ENCODE measurements at regions not wholly inside any gene's neighbourhood (a gene's known extent, or its start where the extent isn't known, plus 50 kb on each side); places are given as distances from the start of the nearest gene placed in this dataset.

DNA sequence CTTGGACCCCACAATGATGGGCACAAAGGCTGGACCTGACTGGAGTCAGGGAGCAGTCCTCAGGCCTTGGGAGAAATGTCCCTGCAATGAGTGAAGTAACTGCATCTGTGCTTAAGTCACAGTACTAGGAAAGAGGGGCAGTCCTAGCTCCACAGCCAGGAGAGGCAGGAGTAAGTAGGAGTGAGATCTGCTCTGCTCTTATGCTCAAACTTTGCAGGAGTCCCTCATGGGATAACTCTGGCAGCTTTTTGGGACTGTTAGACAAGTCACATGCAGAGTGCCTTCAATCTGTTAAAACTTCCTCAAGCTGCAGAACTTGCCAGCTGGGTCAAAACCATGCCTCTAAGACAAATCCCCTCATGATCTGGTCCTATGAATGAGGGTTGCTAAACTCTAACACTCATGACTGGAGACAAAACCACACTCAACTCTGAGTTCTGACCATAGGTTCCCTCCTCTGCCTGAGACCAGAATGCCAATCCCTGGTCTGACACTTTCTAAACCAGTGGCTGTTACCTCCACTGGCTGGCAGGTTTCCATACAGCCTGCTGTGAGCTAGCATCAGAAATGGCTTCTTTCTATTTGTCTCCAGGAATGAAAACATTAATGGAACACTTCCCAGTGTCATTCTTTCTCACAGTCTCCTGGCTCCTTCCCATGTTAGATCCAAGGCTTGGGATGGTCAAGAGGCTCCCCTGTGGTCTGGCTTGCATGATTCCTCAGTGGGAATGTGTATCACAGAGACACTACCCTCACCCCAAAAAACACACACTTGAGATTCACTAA is 819.3 kb downstream of the PCDH7 start:
- CTCF ChIA-PET: no interaction called here
- no peak for DNase-seq
- H3K27ac ChIP-seq (ENCODE audit: insufficient read depth in 1 of 2, low read depth in 1 of 2, low read length in 2 of 2, poor library complexity in 1 of 2, severe bottlenecking in 2 of 2): no peak overlapping the region
- H3K9me3 ChIP-seq (ENCODE audit: control extremely low read depth in 1 of 5, control insufficient read depth in 4 of 5, insufficient read depth in 2 of 5, low read depth in 1 of 5, low read length in 4 of 5): peaks cover 0 to 2% (median 0%) of the 10 kb centered on the region in 5 experiments
- no peak overlapping the region for H3K4me3 ChIP-seq (ENCODE audit: control insufficient read depth in 1 of 7, extremely low read depth in 1 of 7, insufficient read depth in 4 of 7, low read depth in 2 of 7, low read length in 6 of 7)
- POLR2A ChIA-PET: no interaction called here
- no peaks in the 10 kb centered on the region for H3K36me3 ChIP-seq (ENCODE audit: control insufficient read depth in 4 of 4, insufficient read depth in 4 of 4, low read length in 3 of 4)
- H3K27me3 ChIP-seq (replicated peaks in 2 of 5; ENCODE audit: control insufficient read depth in 4 of 5, insufficient read depth in 5 of 5, low read length in 4 of 5): no peaks in the 10 kb centered on the region
- H3K4me1 ChIP-seq (ENCODE audit: control extremely low read depth in 1 of 4, control insufficient read depth in 4 of 4, insufficient read depth in 4 of 4, low read length in 3 of 4): no peaks in the 10 kb centered on the region

DNA sequence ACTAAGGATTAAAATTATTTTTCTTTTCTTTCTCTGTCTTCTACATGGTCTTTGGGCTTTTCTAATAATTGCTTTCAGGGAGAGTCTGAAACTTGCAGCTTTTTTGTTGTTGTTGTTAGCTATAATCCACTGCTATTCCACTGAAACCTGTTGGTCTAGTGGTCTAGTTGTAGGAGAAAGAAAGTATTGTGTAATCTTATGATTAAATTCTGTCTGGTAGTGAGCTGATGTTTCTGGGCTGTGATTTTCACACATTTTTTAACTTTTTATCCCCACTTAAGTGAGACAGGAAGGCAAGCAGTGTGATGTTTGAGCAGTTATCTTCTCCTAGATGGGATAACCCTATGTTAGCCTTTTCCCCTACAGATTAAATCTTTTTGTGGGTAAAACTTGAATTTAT is 825.2 kb downstream of the PCDH7 start:
- Histone ChIP-seq H3K4me3 (ENCODE audit: control insufficient read depth in 1 of 7, extremely low read depth in 1 of 7, insufficient read depth in 4 of 7, low read depth in 2 of 7, low read length in 6 of 7) (no peak overlapping the region), H3K36me3 (ENCODE audit: control insufficient read depth in 4 of 4, insufficient read depth in 4 of 4, low read length in 3 of 4) (no peaks in the 10 kb centered on the region), H3K27me3 (replicated peaks in 2 of 5; ENCODE audit: control insufficient read depth in 4 of 5, insufficient read depth in 5 of 5, low read length in 4 of 5) (no peaks in the 10 kb centered on the region), H3K9me3 (ENCODE audit: control extremely low read depth in 1 of 5, control insufficient read depth in 4 of 5, insufficient read depth in 2 of 5, low read depth in 1 of 5, low read length in 4 of 5) (no peaks in the 10 kb centered on the region), H3K27ac (ENCODE audit: insufficient read depth in 1 of 2, low read depth in 1 of 2, low read length in 2 of 2, poor library complexity in 1 of 2, severe bottlenecking in 2 of 2) (no peak overlapping the region), H3K4me1 (ENCODE audit: control extremely low read depth in 1 of 4, control insufficient read depth in 4 of 4, insufficient read depth in 4 of 4, low read length in 3 of 4) (no peaks in the 10 kb centered on the region)
- DNase-seq: no peak
- ChIA-PET CTCF (no interaction called here), POLR2A (no interaction called here)

DNA sequence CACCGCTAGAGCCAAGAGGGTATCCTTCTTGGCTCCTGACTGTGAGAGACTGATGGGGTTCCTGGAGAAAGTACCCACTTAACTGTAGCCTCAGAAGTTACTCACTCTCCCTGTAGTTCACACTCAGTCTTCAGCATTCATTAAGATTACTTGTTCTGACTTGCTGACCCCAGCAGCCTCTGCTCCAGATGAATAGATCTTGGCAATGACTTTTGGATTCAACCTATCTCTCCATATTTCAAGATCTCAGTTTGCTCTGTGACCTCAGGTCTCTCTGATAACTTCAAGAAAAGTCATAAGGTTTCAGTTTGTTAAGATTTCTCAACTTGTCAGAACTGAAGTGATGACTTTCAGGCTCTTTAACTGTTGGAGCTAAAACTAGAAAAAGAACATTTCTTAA is 825.6 kb downstream of the PCDH7 start:
- no peak overlapping the region for H3K4me3 ChIP-seq (ENCODE audit: control insufficient read depth in 1 of 7, extremely low read depth in 1 of 7, insufficient read depth in 4 of 7, low read depth in 2 of 7, low read length in 6 of 7)
- no peak overlapping the region for H3K27ac ChIP-seq (ENCODE audit: insufficient read depth in 1 of 2, low read depth in 1 of 2, low read length in 2 of 2, poor library complexity in 1 of 2, severe bottlenecking in 2 of 2)
- WGBS (ENCODE audit: insufficient coverage): no CpG with 5 or more reads among the region's 1 CpG
- DNase-seq: no peak
- H3K36me3 ChIP-seq (ENCODE audit: control insufficient read depth in 4 of 4, insufficient read depth in 4 of 4, low read length in 3 of 4): no peaks in the 10 kb centered on the region
- ChIA-PET POLR2A (no interaction called here), CTCF (no interaction called here)
- no peaks in the 10 kb centered on the region for H3K4me1 ChIP-seq (ENCODE audit: control extremely low read depth in 1 of 4, control insufficient read depth in 4 of 4, insufficient read depth in 4 of 4, low read length in 3 of 4)
- no peaks in the 10 kb centered on the region for H3K9me3 ChIP-seq (ENCODE audit: control extremely low read depth in 1 of 5, control insufficient read depth in 4 of 5, insufficient read depth in 2 of 5, low read depth in 1 of 5, low read length in 4 of 5)
- H3K27me3 ChIP-seq (replicated peaks in 2 of 5; ENCODE audit: control insufficient read depth in 4 of 5, insufficient read depth in 5 of 5, low read length in 4 of 5): no peaks in the 10 kb centered on the region

DNA sequence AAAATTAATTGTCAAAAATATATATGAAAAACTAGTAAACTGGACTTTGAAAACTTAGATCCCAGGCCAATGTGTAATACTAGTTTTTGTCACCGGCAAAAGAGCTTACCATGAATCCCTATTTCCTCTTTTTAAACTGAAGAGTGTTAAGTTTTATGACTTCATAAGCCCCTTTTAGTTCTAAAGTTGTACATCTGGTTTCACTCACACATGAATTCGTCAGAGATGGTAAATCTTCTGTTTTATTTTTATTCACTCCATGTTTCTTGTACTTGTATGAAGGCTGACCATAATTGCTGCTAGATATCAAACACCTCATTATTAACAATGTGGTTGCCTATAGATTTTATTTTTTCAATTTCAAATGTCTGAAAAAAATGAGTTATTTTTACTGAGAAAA is 827.9 kb downstream of the PCDH7 start:
- no peak for DNase-seq
- ChIA-PET CTCF (no interaction called here), POLR2A (no interaction called here)
- 100% methylated on average over 1 of the region's 2 CpGs for WGBS (ENCODE audit: insufficient coverage)
- no peaks in the 10 kb centered on the region for H3K27me3 ChIP-seq (replicated peaks in 2 of 5; ENCODE audit: control insufficient read depth in 4 of 5, insufficient read depth in 5 of 5, low read length in 4 of 5)
- H3K9me3 ChIP-seq (ENCODE audit: control extremely low read depth in 1 of 5, control insufficient read depth in 4 of 5, insufficient read depth in 2 of 5, low read depth in 1 of 5, low read length in 4 of 5): no peaks in the 10 kb centered on the region
- H3K4me1 ChIP-seq (ENCODE audit: control extremely low read depth in 1 of 4, control insufficient read depth in 4 of 4, insufficient read depth in 4 of 4, low read length in 3 of 4): no peaks in the 10 kb centered on the region
- no peak overlapping the region for H3K4me3 ChIP-seq (ENCODE audit: control insufficient read depth in 1 of 7, extremely low read depth in 1 of 7, insufficient read depth in 4 of 7, low read depth in 2 of 7, low read length in 6 of 7)
- no peaks in the 10 kb centered on the region for H3K36me3 ChIP-seq (ENCODE audit: control insufficient read depth in 4 of 4, insufficient read depth in 4 of 4, low read length in 3 of 4)
- no peak overlapping the region for H3K27ac ChIP-seq (ENCODE audit: insufficient read depth in 1 of 2, low read depth in 1 of 2, low read length in 2 of 2, poor library complexity in 1 of 2, severe bottlenecking in 2 of 2)

DNA sequence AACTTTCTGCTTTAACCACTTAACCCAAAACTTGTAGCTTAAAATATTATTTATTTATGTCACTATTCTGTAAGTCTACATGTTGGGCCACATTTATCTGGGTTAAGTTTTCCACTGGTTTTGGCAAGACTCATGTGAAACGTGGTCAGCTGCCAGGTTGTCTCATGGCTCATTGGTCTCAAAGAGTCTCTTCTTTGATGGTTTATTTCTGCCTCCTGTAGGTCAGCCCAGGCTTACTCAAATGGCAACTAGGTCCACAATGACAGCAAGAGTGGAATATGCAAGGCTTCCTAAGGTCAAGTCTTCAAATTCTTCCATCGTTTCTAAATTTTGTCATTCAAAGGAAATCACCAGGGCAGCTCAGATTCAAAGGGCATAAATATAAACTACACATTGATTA is 828.7 kb downstream of the PCDH7 start:
- Histone ChIP-seq H3K27ac (ENCODE audit: insufficient read depth in 1 of 2, low read depth in 1 of 2, low read length in 2 of 2, poor library complexity in 1 of 2, severe bottlenecking in 2 of 2) (no peak overlapping the region), H3K9me3 (ENCODE audit: control extremely low read depth in 1 of 5, control insufficient read depth in 4 of 5, insufficient read depth in 2 of 5, low read depth in 1 of 5, low read length in 4 of 5) (no peaks in the 10 kb centered on the region), H3K27me3 (replicated peaks in 2 of 5; ENCODE audit: control insufficient read depth in 4 of 5, insufficient read depth in 5 of 5, low read length in 4 of 5) (no peaks in the 10 kb centered on the region), H3K4me3 (ENCODE audit: control insufficient read depth in 1 of 7, extremely low read depth in 1 of 7, insufficient read depth in 4 of 7, low read depth in 2 of 7, low read length in 6 of 7) (no peak overlapping the region), H3K4me1 (ENCODE audit: control extremely low read depth in 1 of 4, control insufficient read depth in 4 of 4, insufficient read depth in 4 of 4, low read length in 3 of 4) (no peaks in the 10 kb centered on the region), H3K36me3 (ENCODE audit: control insufficient read depth in 4 of 4, insufficient read depth in 4 of 4, low read length in 3 of 4) (no peaks in the 10 kb centered on the region)
- peak in 1 of 3 donors; percentile 0 for DNase-seq
- ChIA-PET POLR2A (no interaction called here), CTCF (no interaction called here)
- 85% methylated on average over 1 of the region's 2 CpGs for WGBS (ENCODE audit: insufficient coverage)

DNA sequence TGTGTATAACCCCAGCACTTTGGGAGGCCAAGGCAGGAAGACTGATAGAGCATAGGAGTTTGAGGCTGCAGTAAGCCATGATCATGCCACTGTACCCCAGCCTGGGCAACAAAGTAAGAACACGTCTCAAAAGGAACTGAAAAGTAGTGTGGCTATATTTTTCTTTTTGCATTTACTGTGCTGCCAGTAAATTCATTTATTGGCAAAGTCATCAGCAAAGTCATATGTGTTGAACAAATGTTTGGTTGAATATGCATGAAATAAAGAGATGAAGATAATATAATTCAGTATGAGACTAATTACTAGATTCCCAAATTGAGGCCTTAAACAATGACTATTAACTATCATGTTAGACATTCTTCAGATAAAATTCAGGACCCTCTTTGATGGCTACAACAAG is 829.1 kb downstream of the PCDH7 start:
- POLR2A ChIA-PET: no interaction called here
- Histone ChIP-seq H3K27ac (ENCODE audit: insufficient read depth in 1 of 2, low read depth in 1 of 2, low read length in 2 of 2, poor library complexity in 1 of 2, severe bottlenecking in 2 of 2) (no peak overlapping the region), H3K36me3 (ENCODE audit: control insufficient read depth in 4 of 4, insufficient read depth in 4 of 4, low read length in 3 of 4) (no peaks in the 10 kb centered on the region), H3K27me3 (replicated peaks in 2 of 5; ENCODE audit: control insufficient read depth in 4 of 5, insufficient read depth in 5 of 5, low read length in 4 of 5) (no peaks in the 10 kb centered on the region), H3K9me3 (ENCODE audit: control extremely low read depth in 1 of 5, control insufficient read depth in 4 of 5, insufficient read depth in 2 of 5, low read depth in 1 of 5, low read length in 4 of 5) (no peaks in the 10 kb centered on the region), H3K4me3 (ENCODE audit: control insufficient read depth in 1 of 7, extremely low read depth in 1 of 7, insufficient read depth in 4 of 7, low read depth in 2 of 7, low read length in 6 of 7) (no peak overlapping the region), H3K4me1 (ENCODE audit: control extremely low read depth in 1 of 4, control insufficient read depth in 4 of 4, insufficient read depth in 4 of 4, low read length in 3 of 4) (no peaks in the 10 kb centered on the region)
- 100% methylated on average over 1 of the region's 1 CpG for WGBS (ENCODE audit: insufficient coverage)
- DNase-seq: no peak
- CTCF ChIA-PET: no interaction called here

DNA sequence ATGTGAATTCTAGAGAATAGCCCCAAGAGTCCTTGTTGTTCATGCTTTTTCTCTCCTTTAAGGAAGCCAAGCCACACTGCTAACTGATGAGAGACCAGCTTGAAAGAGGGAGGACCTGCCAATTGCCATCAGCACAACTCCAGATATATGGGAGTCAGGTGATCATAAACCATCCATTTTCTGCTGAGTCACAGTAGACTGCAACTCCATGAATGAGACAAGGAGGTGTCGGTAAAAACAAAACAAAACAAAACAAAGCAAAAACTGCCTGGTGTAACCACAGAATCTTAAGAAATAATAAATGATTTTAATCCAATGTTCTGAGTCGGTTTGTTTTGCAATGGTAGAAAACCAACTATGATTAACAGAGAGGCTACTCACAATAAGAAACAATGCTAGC is 837.3 kb downstream of the PCDH7 start:
- Histone ChIP-seq H3K4me3 (ENCODE audit: control insufficient read depth in 1 of 7, extremely low read depth in 1 of 7, insufficient read depth in 4 of 7, low read depth in 2 of 7, low read length in 6 of 7) (no peak overlapping the region), H3K27me3 (replicated peaks in 2 of 5; ENCODE audit: control insufficient read depth in 4 of 5, insufficient read depth in 5 of 5, low read length in 4 of 5) (no peaks in the 10 kb centered on the region), H3K9me3 (ENCODE audit: control extremely low read depth in 1 of 5, control insufficient read depth in 4 of 5, insufficient read depth in 2 of 5, low read depth in 1 of 5, low read length in 4 of 5) (no peaks in the 10 kb centered on the region), H3K27ac (ENCODE audit: insufficient read depth in 1 of 2, low read depth in 1 of 2, low read length in 2 of 2, poor library complexity in 1 of 2, severe bottlenecking in 2 of 2) (no peak overlapping the region), H3K36me3 (ENCODE audit: control insufficient read depth in 4 of 4, insufficient read depth in 4 of 4, low read length in 3 of 4) (no peaks in the 10 kb centered on the region), H3K4me1 (ENCODE audit: control extremely low read depth in 1 of 4, control insufficient read depth in 4 of 4, insufficient read depth in 4 of 4, low read length in 3 of 4) (no peaks in the 10 kb centered on the region)
- peak in 1 of 3 donors; percentile 2 for DNase-seq
- POLR2A ChIA-PET: no interaction called here
- WGBS (ENCODE audit: insufficient coverage): no CpG with 5 or more reads among the region's 2 CpGs
- CTCF ChIA-PET: no interaction called here

Data from common myeloid progenitor, CD34-positive (primary cell).